ENCODE measurements at regions not wholly inside any gene's neighbourhood (a gene's known extent, or its start where the extent isn't known, plus 50 kb on each side); places are given as distances from the start of the nearest gene placed in this dataset.
"Not testable (repeated sequence)": the region's sequence is repeated elsewhere in the genome, so short reads cannot be mapped to it uniquely, and the experiment has no call there.

DNA sequence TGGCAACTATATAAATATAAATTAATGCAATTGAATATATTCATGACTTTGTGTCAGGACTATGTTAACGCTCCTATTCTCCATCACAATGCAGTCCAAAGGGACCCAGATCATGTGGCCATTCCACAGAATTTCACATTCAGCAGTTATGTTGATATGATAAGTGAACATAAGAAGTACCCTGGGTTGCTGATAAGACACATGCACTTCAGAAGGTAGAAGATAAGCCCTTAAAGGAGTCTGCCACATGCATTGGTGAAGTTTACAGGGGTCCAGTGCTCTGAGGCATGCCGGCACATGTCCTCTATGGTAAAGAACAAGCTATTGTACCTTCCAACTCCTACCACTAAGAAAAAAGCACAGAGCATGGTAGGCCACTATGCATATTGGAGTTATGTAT is 76.4 kb downstream of the PHAX start:
- DNase-seq (ENCODE audit: missing footprints) (no peak), ATAC-seq (no peak)
- intact Hi-C loops (cut with DNase I): loop anchor here (10.0 kb wide), 1 partner anchor 638 kb away; no protein-coding TSS in a partner anchor

DNA sequence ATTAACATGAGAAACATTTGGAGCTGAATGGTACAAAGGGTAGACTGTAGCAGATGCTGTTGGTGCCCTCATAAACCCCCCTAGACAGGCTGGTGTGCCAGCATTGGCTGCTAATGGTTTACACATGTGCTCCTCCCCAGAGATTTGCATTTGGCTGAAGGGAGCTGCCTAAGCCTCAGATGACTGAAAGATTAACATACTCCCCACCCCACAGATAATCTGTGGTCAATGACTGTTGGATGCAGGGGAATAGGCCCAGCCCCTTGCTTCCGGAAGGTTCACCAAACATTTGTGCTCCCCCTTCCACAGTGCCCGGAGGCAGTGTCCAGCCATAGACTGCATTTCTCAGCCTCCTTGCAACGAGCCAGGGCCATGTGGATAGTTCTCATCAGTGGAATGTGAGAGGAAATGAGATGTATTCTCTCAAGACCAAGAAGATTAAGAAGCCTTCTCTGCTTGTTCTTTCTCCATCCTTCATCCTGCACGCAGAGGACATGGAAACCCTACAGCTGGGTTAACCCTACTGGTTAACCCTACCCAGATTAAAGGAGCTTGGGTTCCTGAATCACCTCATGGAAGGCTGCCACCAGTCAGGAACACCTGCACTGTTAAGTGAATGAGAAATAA is 79.6 kb downstream of the PHAX start:
- DNase-seq (ENCODE audit: missing footprints): no peak
- intact Hi-C loops (cut with DNase I): no loop called here
- ATAC-seq: no peak

GRCh38 chr5:126681314-126681713 is 80.6 kb downstream of the PHAX start:
- intact Hi-C loops (cut with DNase I); ATAC-seq; DNase-seq (ENCODE audit: missing footprints): not testable (repeated sequence)

GRCh38 chr5:126681970-126682369 is 81.2 kb downstream of the PHAX start:
- DNase-seq (ENCODE audit: missing footprints): no peak
- intact Hi-C loops (cut with DNase I): no loop called here

GRCh38 chr5:126682856-126683255 is 82.1 kb downstream of the PHAX start:
- ATAC-seq (no peak), DNase-seq (ENCODE audit: missing footprints) (no peak)
- intact Hi-C loops (cut with DNase I): no loop called here

More at GRCh38 chr5:126681970-126682369, 81.2 kb downstream of the PHAX start:
- ATAC-seq: no peak

DNA sequence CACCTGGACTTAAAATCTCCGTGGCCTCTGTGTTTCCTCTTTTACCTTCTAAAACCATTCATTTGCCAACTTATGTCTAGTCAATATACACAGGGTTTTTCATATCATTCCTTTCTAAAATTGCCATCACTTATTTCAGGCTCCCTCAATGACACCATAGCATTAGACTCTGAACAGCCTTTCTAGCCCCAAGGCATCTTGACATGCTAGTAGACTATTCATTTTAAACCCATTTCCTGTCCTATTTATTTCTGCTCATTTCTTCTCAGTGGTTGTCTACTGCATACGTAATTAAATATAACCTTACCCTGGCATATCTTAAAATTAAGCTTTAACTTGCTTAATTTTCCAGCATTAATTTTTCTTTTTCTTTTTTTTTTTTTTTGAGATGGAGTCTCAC is 83.2 kb downstream of the PHAX start:
- DNase-seq (ENCODE audit: missing footprints): no peak
- no peak for ATAC-seq
- intact Hi-C loops (cut with DNase I): no loop called here

GRCh38 chr5:126684656-126685442 is 84.1 kb downstream of the PHAX start:
- ATAC-seq; DNase-seq (ENCODE audit: missing footprints); intact Hi-C loops (cut with DNase I): not testable (repeated sequence)

DNA sequence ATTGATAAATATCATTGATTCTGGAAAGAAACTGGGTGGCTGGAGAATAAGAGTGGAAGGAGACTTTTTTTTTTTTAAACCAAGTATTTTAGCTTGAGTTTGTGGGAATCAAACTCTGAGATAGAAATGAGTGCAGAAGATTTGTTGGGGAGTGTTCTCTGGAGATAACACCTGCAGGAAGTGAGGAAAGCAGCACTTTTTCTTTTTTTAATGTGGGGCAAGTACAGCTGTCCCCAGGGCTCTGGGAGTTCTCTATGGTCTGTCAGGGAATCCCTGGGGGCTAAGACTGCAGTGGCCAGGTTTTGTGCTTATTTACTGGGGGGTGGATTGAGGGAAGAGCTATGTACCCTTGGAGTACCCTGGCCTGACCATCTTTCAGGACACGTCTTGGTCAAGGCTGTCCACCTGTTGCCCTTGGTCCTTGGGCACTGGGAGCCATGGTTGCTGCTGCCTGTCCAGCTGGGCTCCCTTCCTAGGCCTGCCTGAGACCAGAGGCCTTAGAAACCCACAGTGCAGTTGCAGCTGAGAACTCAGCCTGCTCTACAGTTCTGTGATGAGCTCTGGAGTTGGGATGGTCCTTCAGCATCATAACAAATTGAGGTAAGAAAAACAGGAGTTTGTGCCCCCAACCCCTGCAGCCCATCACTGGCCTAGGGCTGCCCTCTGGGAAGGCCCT is 85.8 kb downstream of the PHAX start:
- no peak for DNase-seq (ENCODE audit: missing footprints)
- no peak for ATAC-seq
- intact Hi-C loops (cut with DNase I): no loop called here

GRCh38 chr5:126692971-126693370 is 84.0 kb upstream of the LMNB1 start:
- intact Hi-C loops (cut with DNase I): no loop called here
- DNase-seq (ENCODE audit: missing footprints): no peak
- no peak for ATAC-seq

GRCh38 chr5:126693806-126694205 is 83.1 kb upstream of the LMNB1 start:
- intact Hi-C loops (cut with DNase I): no loop called here
- DNase-seq (ENCODE audit: missing footprints) (no peak), ATAC-seq (no peak)

- intact Hi-C loops (cut with DNase I): no loop called here
- DNase-seq (ENCODE audit: missing footprints) (no peak), ATAC-seq (no peak)
These were observed 82.5 kb upstream of the LMNB1 start for GRCh38 chr5:126694403-126694802.

DNA sequence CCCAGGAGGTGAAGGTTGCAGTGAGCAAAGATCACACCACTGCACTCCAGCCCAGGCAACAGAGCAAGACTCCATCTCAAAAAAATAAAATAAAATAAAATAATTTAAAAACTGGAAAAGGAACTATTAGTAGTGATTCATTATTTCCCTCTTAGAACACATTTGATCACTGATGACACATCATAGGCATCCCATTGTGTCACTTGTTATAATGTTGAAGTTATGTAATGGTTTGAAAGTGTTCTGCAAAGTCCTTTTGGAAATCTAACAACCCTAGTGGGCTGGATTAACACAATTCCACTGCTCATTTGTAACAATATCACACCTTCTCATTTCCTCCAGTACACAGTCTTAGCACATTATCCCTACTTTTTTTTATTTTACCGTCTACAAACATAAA is 81.8 kb upstream of the LMNB1 start:
- ATAC-seq: no peak
- intact Hi-C loops (cut with DNase I): no loop called here
- no peak for DNase-seq (ENCODE audit: missing footprints)

DNA sequence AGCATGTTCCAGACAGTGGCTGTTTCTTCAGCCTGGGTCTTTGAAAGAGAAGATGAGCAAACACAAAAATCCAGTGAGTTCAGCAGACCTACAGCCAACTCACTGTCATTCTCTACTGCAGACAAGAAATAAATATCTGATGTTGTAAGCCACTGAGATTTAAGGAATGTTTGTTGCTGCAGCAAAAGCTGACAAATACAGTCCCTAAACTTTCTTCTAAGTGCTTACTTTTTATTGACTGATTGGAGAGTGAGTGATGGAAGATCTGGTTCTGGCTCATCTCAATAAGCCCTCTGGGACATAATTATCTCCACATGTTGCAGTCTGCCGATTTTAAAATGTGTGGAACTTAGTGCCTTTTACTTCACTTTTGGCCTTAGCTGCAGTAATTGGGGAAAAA is 69.9 kb upstream of the LMNB1 start:
- ATAC-seq (no peak), DNase-seq (ENCODE audit: missing footprints) (no peak)
- intact Hi-C loops (cut with DNase I): no loop called here

GRCh38 chr5:126715765-126716164 is 61.2 kb upstream of the LMNB1 start:
- no peak for DNase-seq (ENCODE audit: missing footprints)
- ATAC-seq: no peak

DNA sequence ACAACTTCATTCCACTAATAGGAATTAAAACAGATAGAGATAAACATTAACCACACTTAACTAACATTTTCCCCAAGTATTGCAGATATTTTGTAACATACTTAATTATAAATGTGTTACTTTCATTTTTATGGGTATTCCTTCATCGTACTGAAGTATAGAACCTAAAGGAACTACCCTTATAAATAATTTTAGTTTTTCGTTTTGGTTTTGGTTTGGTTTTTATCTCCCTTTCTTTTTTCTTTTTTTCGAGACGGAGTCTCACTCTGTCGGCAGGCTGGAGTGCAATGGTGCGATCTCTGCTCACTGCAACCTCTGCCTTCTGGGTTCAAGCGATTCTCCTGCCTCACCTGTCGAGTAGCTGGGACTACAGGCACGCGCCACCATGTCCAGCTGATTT is 60.1 kb upstream of the LMNB1 start:
- intact Hi-C loops (cut with DNase I): no loop called here
- ATAC-seq: no peak

More at GRCh38 chr5:126715765-126716164, 61.2 kb upstream of the LMNB1 start:
- intact Hi-C loops (cut with DNase I): no loop called here

DNA sequence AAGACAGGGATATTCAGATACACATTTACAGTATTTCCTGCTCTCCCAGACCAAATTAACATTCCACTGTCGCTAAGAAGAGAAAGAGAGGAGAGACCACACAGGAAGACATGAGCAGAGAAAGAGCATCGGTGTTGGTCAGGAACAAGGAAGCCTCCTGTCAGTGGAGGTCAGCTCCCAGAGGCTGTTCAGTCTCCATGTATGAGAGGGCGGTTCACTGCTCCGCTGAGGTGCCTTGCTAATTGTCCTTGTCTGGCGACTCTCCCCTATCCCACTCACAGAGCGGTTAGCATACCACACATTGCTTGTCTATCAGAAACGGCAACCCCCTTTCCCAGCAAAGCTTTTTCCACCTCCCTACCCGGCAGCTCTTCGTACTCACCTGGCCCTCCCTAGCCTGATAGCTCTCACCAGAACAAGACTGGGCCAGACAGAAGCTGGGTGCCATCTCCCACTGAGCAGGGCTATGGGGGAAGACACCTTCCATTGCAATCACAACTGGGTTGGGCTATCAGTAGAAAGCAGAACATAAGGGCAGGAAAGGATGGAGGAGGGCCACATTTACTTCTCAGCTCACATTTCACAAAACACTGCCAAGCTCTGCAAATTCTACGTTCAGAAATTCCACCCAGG is 58.6 kb upstream of the LMNB1 start:
- no peak for DNase-seq (ENCODE audit: missing footprints)
- no peak for ATAC-seq
- intact Hi-C loops (cut with DNase I): no loop called here

More for the DNA sequence above, 60.1 kb upstream of the LMNB1 start:
- DNase-seq (ENCODE audit: missing footprints): no peak

DNA sequence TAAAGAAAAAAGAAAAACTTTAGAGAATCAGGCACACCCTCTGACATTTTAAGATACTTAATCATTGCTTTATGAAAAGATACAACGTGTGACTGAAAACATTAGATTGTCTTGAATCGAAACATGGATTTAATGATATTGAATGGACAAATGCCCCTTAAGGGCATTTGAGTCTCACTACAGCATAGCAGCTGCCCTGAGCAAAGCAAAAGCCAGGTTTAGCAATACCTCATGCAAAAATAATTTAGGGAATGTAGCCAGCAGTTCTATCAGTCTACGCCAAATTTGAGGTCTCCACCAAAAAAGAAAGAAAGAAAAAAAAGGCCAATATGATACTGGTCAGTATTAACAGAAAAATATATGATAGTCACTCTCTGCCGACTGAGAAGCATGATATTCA is 56.6 kb upstream of the LMNB1 start:
- ATAC-seq (no peak), DNase-seq (ENCODE audit: missing footprints) (no peak)
- intact Hi-C loops (cut with DNase I): no loop called here

- intact Hi-C loops (cut with DNase I): no loop called here
- ATAC-seq (no peak), DNase-seq (ENCODE audit: missing footprints) (no peak)
These were observed 53.3 kb upstream of the LMNB1 start for GRCh38 chr5:126723643-126724042.

Data from Right ventricle myocardium inferior (tissue), 1 donor.